Large intestine (tissue), 3 donors: ENCODE measurements at regions not wholly inside any gene's neighbourhood (a gene's known extent, or its start where the extent isn't known, plus 50 kb on each side); places are given as distances from the start of the nearest gene placed in this dataset.

Experiments
- DNase-seq, 2 donors: peaks; one replicate each; pipeline versions ENCODE4 v3.0.0 to v3.0.0-alpha.2; 2013
- H3K27ac ChIP-seq: one replicate; pipeline ENCODE4 v1.5.1; 2013; ENCODE audit warnings: low read length
- H3K27me3 ChIP-seq: 2 replicates; pipeline ENCODE4 v1.6.1; 2013; ENCODE audit warnings: low read length; ENCODE audit not compliant: control insufficient read depth, insufficient read depth
- H3K36me3 ChIP-seq: 2 replicates; pipeline ENCODE4 v1.6.1; 2013; ENCODE audit warnings: low read length; ENCODE audit not compliant: control insufficient read depth, insufficient read depth
- H3K4me1 ChIP-seq: one replicate; pipeline ENCODE4 v1.6.1; 2013; ENCODE audit warnings: low read length; ENCODE audit not compliant: control insufficient read depth, insufficient read depth
- H3K4me3 ChIP-seq: one replicate; pipeline ENCODE4 v1.5.1; 2013; ENCODE audit warnings: low read length
- H3K9me3 ChIP-seq: one replicate; pipeline ENCODE4 v1.6.1; 2013; ENCODE audit warnings: mild to moderate bottlenecking, low read depth, low read length, moderate library complexity; ENCODE audit not compliant: control insufficient read depth
- WGBS: methylation state at CpG from one replicate; pipeline ENCODE4 v1.1.5; 2013; ENCODE audit warnings: low lambda C conversion rate; ENCODE audit not compliant: insufficient coverage; 5-methylcytosine and 5-hydroxymethylcytosine counted together

- no CpG with 5 or more reads among the region's 11 CpGs for WGBS
- Histone ChIP-seq H3K4me1 (peaks cover 8% of the 10 kb centered on the region), H3K27ac (no peak overlapping the region), H3K27me3 (peaks cover 2% of the 10 kb centered on the region), H3K9me3 (no peaks in the 10 kb centered on the region), H3K4me3 (no peak overlapping the region), H3K36me3 (no peaks in the 10 kb centered on the region)
- no peak for DNase-seq
These were observed 297.6 kb upstream of the PITRM1 start for GRCh38 chr10:3470191-3470590.

- WGBS, result no CpG with 5 or more reads among the region's 2 CpGs
These were observed 297.0 kb upstream of the PITRM1 start for GRCh38 chr10:3469639-3470020.

GRCh38 chr10:3468919-3469638 is 296.5 kb upstream of the PITRM1 start:
- peaks cover 12% of the 10 kb centered on the region for H3K4me1 ChIP-seq
- H3K36me3 ChIP-seq, result no peaks in the 10 kb centered on the region
- peak overlapping the region; percentile 67 for H3K27ac ChIP-seq
- 37% methylated on average over 3 of the region's 12 CpGs for WGBS
- H3K4me3 ChIP-seq, result no peak overlapping the region
- no peaks in the 10 kb centered on the region for H3K9me3 ChIP-seq
- H3K27me3 ChIP-seq, result peaks cover 2% of the 10 kb centered on the region
- peak in 1 of 2 donors; percentile 43 for DNase-seq

More at GRCh38 chr10:3469639-3470020, 297.0 kb upstream of the PITRM1 start:
- DNase-seq, result no peak
- Histone ChIP-seq H3K36me3 (no peaks in the 10 kb centered on the region), H3K4me3 (no peak overlapping the region), H3K27ac (peak overlapping the region; percentile 67), H3K27me3 (peaks cover 2% of the 10 kb centered on the region), H3K9me3 (no peaks in the 10 kb centered on the region), H3K4me1 (peaks cover 12% of the 10 kb centered on the region)

- WGBS, result no CpG with 5 or more reads among the region's 23 CpGs
- DNase-seq, result no peak
- H3K4me3 ChIP-seq, result no peak overlapping the region
These were observed 294.7 kb upstream of the PITRM1 start for GRCh38 chr10:3467052-3467951.

GRCh38 chr10:3465406-3465891 is 292.9 kb upstream of the PITRM1 start:
- WGBS, result no CpG with 5 or more reads among the region's 11 CpGs
- Histone ChIP-seq H3K4me3 (no peak overlapping the region), H3K9me3 (no peaks in the 10 kb centered on the region), H3K4me1 (peaks cover 12% of the 10 kb centered on the region), H3K36me3 (no peaks in the 10 kb centered on the region), H3K27ac (peak overlapping the region; percentile 30), H3K27me3 (peaks cover 2% of the 10 kb centered on the region)
- DNase-seq, result peak; percentile 31 to 46

More at GRCh38 chr10:3467052-3467951, 294.7 kb upstream of the PITRM1 start:
- no peaks in the 10 kb centered on the region for H3K9me3 ChIP-seq
- peak overlapping the region; percentile 38 for H3K27ac ChIP-seq
- peaks cover 12% of the 10 kb centered on the region for H3K4me1 ChIP-seq
- H3K36me3 ChIP-seq, result no peaks in the 10 kb centered on the region
- H3K27me3 ChIP-seq, result peaks cover 2% of the 10 kb centered on the region

GRCh38 chr10:3464760-3465405 is 292.3 kb upstream of the PITRM1 start:
- peak overlapping the region; percentile 30 for H3K27ac ChIP-seq
- no peaks in the 10 kb centered on the region for H3K36me3 ChIP-seq
- H3K4me1 ChIP-seq, result peaks cover 12% of the 10 kb centered on the region
- H3K9me3 ChIP-seq, result no peaks in the 10 kb centered on the region
- 59% methylated on average over 2 of the region's 9 CpGs for WGBS
- DNase-seq, result no peak
- peaks cover 2% of the 10 kb centered on the region for H3K27me3 ChIP-seq
- no peak overlapping the region for H3K4me3 ChIP-seq

- DNase-seq, result no peak
- Histone ChIP-seq H3K4me3 (no peak overlapping the region), H3K9me3 (peaks cover 4% of the 10 kb centered on the region), H3K27ac (no peak overlapping the region), H3K4me1 (peaks cover 8% of the 10 kb centered on the region), H3K27me3 (no peaks in the 10 kb centered on the region), H3K36me3 (no peaks in the 10 kb centered on the region)
- 60% methylated on average over 3 of the region's 6 CpGs for WGBS
These were observed 288.0 kb upstream of the PITRM1 start for GRCh38 chr10:3460420-3461128.

- WGBS, result 100% methylated on average over 2 of the region's 13 CpGs
- Histone ChIP-seq H3K4me1 (no peaks in the 10 kb centered on the region), H3K27me3 (no peaks in the 10 kb centered on the region), H3K4me3 (no peak overlapping the region), H3K9me3 (peaks cover 4% of the 10 kb centered on the region), H3K27ac (no peak overlapping the region), H3K36me3 (no peaks in the 10 kb centered on the region)
- DNase-seq, result no peak
These were observed 283.1 kb upstream of the PITRM1 start for GRCh38 chr10:3455385-3456334.

- no peaks in the 10 kb centered on the region for H3K9me3 ChIP-seq
- no peaks in the 10 kb centered on the region for H3K36me3 ChIP-seq
- no CpG with 5 or more reads among the region's 7 CpGs for WGBS
- no peaks in the 10 kb centered on the region for H3K27me3 ChIP-seq
- no peak for DNase-seq
- H3K4me3 ChIP-seq, result no peak overlapping the region
- H3K4me1 ChIP-seq, result no peaks in the 10 kb centered on the region
- peak overlapping the region; percentile 20 for H3K27ac ChIP-seq
These were observed 280.2 kb upstream of the PITRM1 start for GRCh38 chr10:3452683-3453361.
